HL-60 (cell line): ENCODE measurements at regions not wholly inside any gene's neighbourhood (a gene's known extent, or its start where the extent isn't known, plus 50 kb on each side); places are given as distances from the start of the nearest gene placed in this dataset.

Source experiments
- DNase-seq, 2 experiments: peaks; one replicate each; pipeline ENCODE4 v3.0.0-alpha.2; 2010 to 2020; ENCODE audit warnings: low read depth in 1 of 2, low spot score in 1 of 2
- H3K27ac ChIP-seq: fragments of 250-450 bp; sonication (Bioruptor Pico); replicated peaks from 2 replicates; pipeline ENCODE4 v1.5.1; 2020; ENCODE audit warnings: mild to moderate bottlenecking, moderate library complexity
- H3K27me3 ChIP-seq: fragments of 250-450 bp; sonication (Bioruptor Pico); 2 replicates; pipeline ENCODE4 v1.5.1; 2021; ENCODE audit warnings: mild to moderate bottlenecking, moderate library complexity; ENCODE audit not compliant: insufficient read depth, poor library complexity, severe bottlenecking
- H3K4me3 ChIP-seq: replicated peaks from 2 replicates; pipeline ENCODE4 v1.5.1; 2011; ENCODE audit warnings: mild to moderate bottlenecking, control low read depth, low read length; ENCODE audit not compliant: insufficient read depth
- GABPA ChIP-seq: IDR thresholded peaks from 2 replicates; pipeline ENCODE4 v1.6.1; 2012; ENCODE audit warnings: low read depth
- POLR2AphosphoS5 ChIP-seq: IDR thresholded peaks from 2 replicates; pipeline ENCODE4 v1.6.1; 2012; ENCODE audit warnings: low read depth
- REST ChIP-seq: IDR thresholded peaks from 2 replicates; pipeline ENCODE4 v1.6.1; 2012; ENCODE audit warnings: low read depth; ENCODE audit not compliant: insufficient replicate concordance
- SPI1 ChIP-seq: IDR thresholded peaks from 2 replicates; pipeline ENCODE4 v1.6.1; 2012; ENCODE audit warnings: low read depth, mild to moderate bottlenecking, borderline replicate concordance
- TF ChIP-seq, protein P1 (sequence below): IDR thresholded peaks from one replicate; pipeline ENCODE4 v1.5.1; 2011; ENCODE audit warnings: low read length, control low read depth, inconsistent platforms; ENCODE audit not compliant: insufficient read depth

DNA sequence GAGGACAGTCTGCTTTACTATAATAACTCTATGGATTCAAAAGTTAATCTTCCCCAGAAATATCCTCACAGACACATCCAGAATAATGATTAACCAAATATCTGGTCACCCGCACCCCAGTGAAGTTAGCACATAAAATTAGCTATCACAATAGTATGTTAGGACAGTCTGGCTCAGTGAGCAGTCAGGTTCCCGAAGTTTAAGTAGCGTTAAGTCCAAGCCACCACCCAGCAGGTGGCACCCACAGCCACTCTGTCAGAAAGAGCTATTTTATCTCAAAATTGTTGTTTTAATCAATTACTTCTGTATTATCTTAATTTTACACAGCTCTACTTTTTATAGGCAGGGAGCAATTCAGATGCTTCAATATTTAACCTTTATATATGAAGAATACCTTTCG lies 537.5 kb downstream of the MBD2 start:
- no peak for DNase-seq
- Histone ChIP-seq H3K27ac (no peak overlapping the region), H3K4me3 (no peak overlapping the region), H3K27me3 (no peaks in the 10 kb centered on the region)
- TF ChIP-seq SPI1 (no peak), GABPA (no peak), POLR2AphosphoS5 (no peak), REST (no peak)
- TF ChIP-seq, protein P1, sequence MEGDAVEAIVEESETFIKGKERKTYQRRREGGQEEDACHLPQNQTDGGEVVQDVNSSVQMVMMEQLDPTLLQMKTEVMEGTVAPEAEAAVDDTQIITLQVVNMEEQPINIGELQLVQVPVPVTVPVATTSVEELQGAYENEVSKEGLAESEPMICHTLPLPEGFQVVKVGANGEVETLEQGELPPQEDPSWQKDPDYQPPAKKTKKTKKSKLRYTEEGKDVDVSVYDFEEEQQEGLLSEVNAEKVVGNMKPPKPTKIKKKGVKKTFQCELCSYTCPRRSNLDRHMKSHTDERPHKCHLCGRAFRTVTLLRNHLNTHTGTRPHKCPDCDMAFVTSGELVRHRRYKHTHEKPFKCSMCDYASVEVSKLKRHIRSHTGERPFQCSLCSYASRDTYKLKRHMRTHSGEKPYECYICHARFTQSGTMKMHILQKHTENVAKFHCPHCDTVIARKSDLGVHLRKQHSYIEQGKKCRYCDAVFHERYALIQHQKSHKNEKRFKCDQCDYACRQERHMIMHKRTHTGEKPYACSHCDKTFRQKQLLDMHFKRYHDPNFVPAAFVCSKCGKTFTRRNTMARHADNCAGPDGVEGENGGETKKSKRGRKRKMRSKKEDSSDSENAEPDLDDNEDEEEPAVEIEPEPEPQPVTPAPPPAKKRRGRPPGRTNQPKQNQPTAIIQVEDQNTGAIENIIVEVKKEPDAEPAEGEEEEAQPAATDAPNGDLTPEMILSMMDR: no peak

GRCh38 chr18:53682796-53683195 lies 541.7 kb downstream of the MBD2 start:
- DNase-seq: no peak
- Histone ChIP-seq H3K27me3 (no peaks in the 10 kb centered on the region), H3K27ac (no peak overlapping the region), H3K4me3 (no peak overlapping the region)
- no peak for TF ChIP-seq POLR2AphosphoS5
- no peak for TF ChIP-seq REST
- TF ChIP-seq, protein P1: no peak
- TF ChIP-seq GABPA: no peak
- TF ChIP-seq SPI1: no peak

DNA sequence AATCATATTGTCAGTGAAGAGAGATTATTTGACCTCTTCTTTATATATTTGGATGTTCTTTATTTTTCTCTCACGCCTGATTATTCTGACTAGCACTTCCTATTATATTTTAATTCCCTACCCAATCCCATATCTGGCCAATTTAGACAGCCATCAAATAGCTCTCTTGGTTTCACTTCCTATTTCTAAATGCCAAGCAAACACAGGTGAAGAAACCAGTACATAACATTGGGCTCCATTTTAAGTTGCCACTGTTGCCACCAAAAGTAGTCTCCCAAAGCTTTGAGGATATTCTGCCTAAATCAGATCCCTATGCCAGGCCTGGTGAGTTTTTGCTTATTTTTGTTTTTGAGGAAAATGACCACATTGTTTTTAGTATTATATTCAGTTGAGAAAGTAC lies 547.0 kb downstream of the MBD2 start:
- H3K27ac ChIP-seq: no peak overlapping the region
- TF ChIP-seq POLR2AphosphoS5 (no peak), SPI1 (no peak), REST (no peak), GABPA (no peak)
- TF ChIP-seq, protein P1: no peak
- DNase-seq: no peak
- H3K27me3 ChIP-seq: no peaks in the 10 kb centered on the region
- H3K4me3 ChIP-seq: no peak overlapping the region
